HepG2 (cell line): ENCODE measurements at regions not wholly inside any gene's neighbourhood (a gene's known extent, or its start where the extent isn't known, plus 50 kb on each side); places are given as distances from the start of the nearest gene placed in this dataset.

ENCODE experiments used
- CBX2 ChIP-seq, 2 experiments: fragments of 200-600 bp in 1 of 2; sonication (generic); formaldehyde crosslinking in 1 of 2; IDR thresholded peaks; 2 replicates each; pipeline versions ENCODE4 v1.7.0 to v1.8.1; 2018 to 2022; ENCODE audit warnings: low read depth in 2 of 2, low read length in 1 of 2, mild to moderate bottlenecking in 1 of 2, missing genetic modification reagents in 1 of 2
- CEBPB ChIP-seq: IDR thresholded peaks from 2 replicates; pipeline ENCODE4 v1.6.1; 2011; ENCODE audit warnings: low read depth, low read length, improper control_type of control experiment, borderline replicate concordance
- CTCF ChIP-seq: sonication (generic); formaldehyde crosslinking; IDR thresholded peaks from 2 replicates; pipeline ENCODE4 v1.5.0; 2020; ENCODE audit warnings: mild to moderate bottlenecking, missing genetic modification reagents, moderate library complexity
- DNMT1 ChIP-seq: sonication (generic); formaldehyde crosslinking; IDR thresholded peaks from 2 replicates; pipeline ENCODE4 v1.5.1; 2020; ENCODE audit warnings: mild to moderate bottlenecking, missing genetic modification reagents
- ELK4 ChIP-seq: sonication (generic); formaldehyde crosslinking; IDR thresholded peaks from 2 replicates; pipeline ENCODE4 v1.9.0; 2021; ENCODE audit warnings: missing genetic modification reagents, borderline replicate concordance
- EZH2 ChIP-seq: conservative IDR thresholded peaks from 2 replicates; pipeline ENCODE4 v1.6.1; 2012; ENCODE audit warnings: mild to moderate bottlenecking, low read depth, low read length, moderate library complexity
- GABPA ChIP-seq, 2 experiments: IDR thresholded peaks; 2 replicates each; pipeline ENCODE4 v1.6.1; 2011 to 2016; ENCODE audit warnings: low read depth in 2 of 2, low read length in 1 of 2, missing biosample characterization in 1 of 2, missing genetic modification characterization in 1 of 2
- NPAS2 ChIP-seq: sonication (generic); formaldehyde crosslinking; IDR thresholded peaks from 2 replicates; pipeline ENCODE4 v1.8.0; 2022; ENCODE audit warnings: mild to moderate bottlenecking, missing genetic modification reagents, borderline replicate concordance
- NR1H2 ChIP-seq: sonication (generic); formaldehyde crosslinking; IDR thresholded peaks from 2 replicates; pipeline ENCODE4 v1.8.1; 2022; ENCODE audit warnings: low read depth, missing genetic modification reagents, borderline replicate concordance
- NR3C1 ChIP-seq: sonication (generic); formaldehyde crosslinking; IDR thresholded peaks from 2 replicates; pipeline ENCODE4 v1.4.0; 2020; ENCODE audit warnings: missing genetic modification reagents
- ZBTB46 ChIP-seq: sonication (generic); formaldehyde crosslinking; IDR thresholded peaks from 2 replicates; pipeline ENCODE4 v1.4.0; 2020; ENCODE audit warnings: mild to moderate bottlenecking, missing genetic modification reagents, borderline replicate concordance
- ZNF281 ChIP-seq: sonication (generic); formaldehyde crosslinking; IDR thresholded peaks from 2 replicates; pipeline ENCODE4 v1.4.0; 2020; ENCODE audit warnings: missing genetic modification reagents, borderline replicate concordance
- ZNF513 ChIP-seq: sonication (generic); formaldehyde crosslinking; conservative IDR thresholded peaks from 2 replicates; pipeline ENCODE4 v1.5.0; 2020; ENCODE audit warnings: missing genetic modification reagents

- TF ChIP-seq NR3C1 (CRISPR knock-in tag), result no peak
- peak; percentile 49 for TF ChIP-seq CTCF (CRISPR knock-in tag)
- TF ChIP-seq CEBPB, result no peak
- TF ChIP-seq NPAS2 (CRISPR knock-in tag), result no peak
- TF ChIP-seq DNMT1 (CRISPR knock-in tag), result no peak
- TF ChIP-seq ELK4 (CRISPR knock-in tag), result no peak
- TF ChIP-seq GABPA (IDR thresholded peaks at IDR 0.05; ENCODE audit: low read depth, low read length), result no peak
- TF ChIP-seq GABPA (CRISPR knock-in tag; IDR thresholded peaks at IDR 0.05; ENCODE audit: low read depth), result no peak
- TF ChIP-seq ZNF281 (CRISPR knock-in tag), result no peak
- TF ChIP-seq NR1H2 (CRISPR knock-in tag), result no peak
- TF ChIP-seq ZNF513, result no peak
- no peak for TF ChIP-seq CBX2 (IDR thresholded peaks at IDR 0.05; ENCODE audit: low read depth, low read length)
- TF ChIP-seq CBX2 (CRISPR knock-in tag; IDR thresholded peaks at IDR 0.05; ENCODE audit: low read depth), result no peak
- TF ChIP-seq ZBTB46 (CRISPR knock-in tag), result no peak
- no peak for TF ChIP-seq EZH2
Measured at GRCh38 chr2:167331636-167332232, 443.5 kb downstream of the XIRP2 start.
